GM21786 (cell line): ENCODE measurements at regions not wholly inside any gene's neighbourhood (a gene's known extent, or its start where the extent isn't known, plus 50 kb on each side); places are given as distances from the start of the nearest gene placed in this dataset.
"Not testable (repeated sequence)": the region's sequence is repeated elsewhere in the genome, so short reads cannot be mapped to it uniquely, and the experiment has no call there.

Experiments
- ATAC-seq: cut with Tn5 transposase; IDR thresholded peaks from one replicate; pipeline ENCODE4 v1.9.1; 2021; ENCODE audit not compliant: unreplicated experiment

DNA sequence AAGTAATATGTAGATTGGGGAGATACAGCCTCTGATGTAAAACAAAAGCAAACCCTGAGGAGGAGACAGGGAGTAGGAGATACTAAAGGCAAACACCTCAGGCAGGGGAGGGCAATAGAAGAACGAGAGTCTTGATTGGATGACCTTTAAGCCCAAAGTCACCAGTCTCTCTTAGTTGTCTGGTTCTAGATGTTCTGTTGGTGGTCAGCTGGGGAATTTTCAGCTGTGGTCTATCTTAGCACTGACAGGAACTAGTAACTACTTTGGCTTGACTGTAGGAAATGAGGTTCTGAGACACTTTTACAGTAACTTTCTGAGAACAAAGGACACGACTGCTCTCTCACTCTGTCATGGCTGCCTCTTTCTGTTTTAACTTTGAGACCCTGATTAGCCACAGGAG, 290.7 kb upstream of the MIR17HG start:
- peak; percentile 90 for ATAC-seq

DNA sequence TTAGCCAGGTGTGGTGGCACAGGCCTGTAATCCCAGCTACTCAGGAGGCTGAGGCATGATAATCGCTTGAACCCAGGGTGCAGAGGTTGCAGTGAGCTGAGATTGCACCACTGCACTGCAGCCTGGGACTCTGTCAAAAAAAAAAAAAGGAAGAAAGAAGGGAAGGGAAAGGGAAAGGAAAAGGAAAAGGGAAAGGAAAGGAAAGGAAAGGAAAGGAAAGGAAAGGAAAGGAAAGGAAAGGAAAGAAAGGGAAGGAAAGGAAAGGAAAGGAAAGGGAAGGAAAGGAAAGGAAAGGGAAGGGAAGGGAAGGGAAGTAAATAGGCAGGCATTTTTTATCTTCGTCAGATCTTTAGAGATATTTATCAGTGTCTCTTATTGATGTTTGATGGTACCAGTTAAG, 290.0 kb upstream of the MIR17HG start:
- not testable (repeated sequence) for ATAC-seq

DNA sequence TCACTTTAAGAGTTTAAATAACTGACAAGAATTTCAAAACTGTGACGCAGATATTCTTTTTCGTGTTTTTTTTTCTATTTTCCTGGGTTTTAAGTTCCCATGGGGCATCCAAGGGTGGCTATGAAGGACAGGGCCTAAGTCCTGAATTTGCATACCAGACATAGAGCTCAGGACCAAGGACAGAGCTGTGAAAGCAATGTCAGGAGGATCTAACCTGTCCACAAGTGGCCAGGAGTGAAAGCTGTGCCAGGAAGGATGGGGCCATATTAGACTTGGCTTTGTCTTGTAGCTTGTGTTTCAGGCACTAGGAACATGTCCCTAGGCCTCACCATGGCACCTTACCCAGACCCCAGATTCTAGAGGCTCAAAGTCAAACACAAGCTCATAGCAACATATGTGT, 289.4 kb upstream of the MIR17HG start:
- ATAC-seq, result no peak

DNA sequence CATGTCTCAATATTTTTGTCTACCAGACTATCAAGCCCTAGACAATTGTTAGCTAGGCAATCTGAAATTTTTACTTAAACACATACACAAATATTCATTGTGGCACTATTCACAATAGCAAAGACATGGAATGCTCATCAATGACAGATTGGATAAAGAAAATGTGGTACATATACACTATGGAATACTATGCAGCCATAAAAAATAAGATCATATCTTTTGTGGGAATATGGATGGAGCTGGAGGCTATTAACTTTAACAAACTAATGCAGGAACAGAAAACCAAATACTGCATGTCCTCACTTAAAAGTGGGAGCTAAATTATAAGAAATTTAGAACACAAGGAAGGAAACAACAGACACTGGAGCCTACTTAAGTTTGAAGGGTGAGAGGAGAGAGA, 288.6 kb upstream of the MIR17HG start:
- no peak for ATAC-seq

DNA sequence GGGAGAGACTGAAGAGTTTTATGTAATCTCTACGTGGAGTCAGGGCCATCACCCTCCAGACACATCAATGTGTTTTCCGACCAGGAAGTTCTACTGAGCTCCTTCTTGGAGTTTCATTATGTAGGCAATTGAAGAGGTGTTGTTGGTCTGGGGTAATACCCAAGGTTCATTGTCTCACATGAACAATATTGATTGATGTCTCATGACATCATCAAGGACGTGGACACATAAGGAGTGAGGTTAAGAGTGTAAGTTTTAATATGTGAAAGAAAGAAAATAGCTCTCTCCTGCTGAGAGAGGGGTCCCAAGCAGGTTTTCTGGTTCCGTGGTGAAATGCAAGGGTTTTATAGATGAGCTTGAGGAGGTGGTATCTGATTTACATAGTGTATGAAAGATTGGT, 280.7 kb upstream of the MIR17HG start:
- no peak for ATAC-seq

DNA sequence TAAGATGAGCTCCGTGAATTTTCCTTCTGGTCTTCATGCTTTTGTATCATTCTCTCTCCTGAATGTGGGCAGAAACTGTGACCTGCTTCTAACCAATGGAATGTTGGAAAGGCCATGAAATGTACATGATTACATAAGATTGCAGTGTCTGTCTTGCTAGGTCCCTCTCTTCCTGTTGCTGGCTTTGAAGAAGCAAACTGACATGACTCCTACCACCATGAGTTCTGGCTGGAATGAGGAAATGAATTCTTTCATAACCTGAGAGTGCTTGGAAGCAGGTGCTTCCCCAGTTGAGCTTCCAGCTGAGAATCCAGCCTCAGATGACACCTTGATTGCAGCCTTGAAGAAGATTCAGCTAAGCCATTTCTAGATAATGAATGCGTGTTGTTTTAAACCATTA, 275.0 kb upstream of the MIR17HG start:
- no peak for ATAC-seq

DNA sequence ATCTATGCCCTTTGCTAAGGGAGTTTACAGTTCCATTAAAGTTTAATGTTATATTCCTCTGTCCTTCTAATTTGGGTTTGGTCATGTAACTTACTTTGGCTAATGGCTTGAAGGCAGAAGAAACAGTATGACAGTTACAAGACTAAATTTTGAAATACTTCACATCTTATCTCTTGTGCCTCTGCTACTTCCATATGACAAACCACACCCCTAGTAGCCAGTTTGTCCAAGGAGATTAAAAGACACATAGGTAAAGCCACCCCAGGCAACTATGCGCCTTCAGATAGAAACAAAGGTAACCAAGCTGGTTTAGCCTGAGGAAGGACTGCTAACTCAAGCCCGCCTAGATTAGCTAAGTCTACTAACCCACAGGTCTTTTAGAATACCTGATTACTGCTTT, 273.4 kb upstream of the MIR17HG start:
- no peak for ATAC-seq

DNA sequence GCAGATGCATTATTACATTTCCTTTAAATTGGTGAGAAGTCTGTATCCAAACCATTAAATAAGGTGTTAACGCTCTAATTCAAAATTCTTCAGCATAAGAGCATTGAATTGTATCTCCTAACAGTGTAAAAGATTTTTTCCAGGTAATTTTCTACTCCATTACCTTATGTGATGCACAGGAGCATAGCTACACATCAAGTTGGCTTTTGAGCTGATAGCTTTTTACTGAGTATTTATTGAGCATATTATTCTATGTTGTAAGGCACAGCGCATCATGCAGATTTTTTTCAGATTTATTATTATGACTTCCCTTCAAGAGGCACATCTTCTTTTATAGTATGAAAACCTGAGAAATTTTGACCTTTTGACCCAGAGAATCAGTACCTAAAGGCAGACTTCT, 270.7 kb upstream of the MIR17HG start:
- ATAC-seq, result no peak

DNA sequence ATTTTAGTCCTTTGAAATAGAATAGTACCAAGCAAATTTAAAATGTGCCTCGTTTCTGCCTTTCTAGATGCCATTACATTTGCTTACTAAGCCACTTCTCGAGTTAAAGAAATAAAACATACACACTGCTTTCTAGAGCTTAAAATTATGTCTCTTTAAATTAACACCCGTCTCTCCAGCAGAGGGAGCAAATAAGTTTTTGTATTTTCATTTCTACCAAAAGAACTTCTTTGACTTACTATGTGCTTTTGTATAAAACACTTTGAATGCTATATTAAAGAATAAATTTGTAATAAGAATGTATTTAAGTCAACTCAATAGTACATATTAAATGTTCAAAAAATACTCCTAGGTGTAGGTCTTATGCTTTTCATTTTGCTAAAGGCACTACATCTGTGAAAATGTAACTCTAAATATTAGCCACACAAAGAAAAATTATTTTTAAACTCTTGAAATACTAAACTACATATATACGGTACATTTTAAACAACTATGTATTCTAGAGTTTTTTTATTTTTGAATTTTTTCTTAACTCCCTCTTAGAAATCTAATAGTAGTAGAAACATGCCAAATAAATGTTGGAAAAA, 269.3 kb upstream of the MIR17HG start:
- no peak for ATAC-seq

DNA sequence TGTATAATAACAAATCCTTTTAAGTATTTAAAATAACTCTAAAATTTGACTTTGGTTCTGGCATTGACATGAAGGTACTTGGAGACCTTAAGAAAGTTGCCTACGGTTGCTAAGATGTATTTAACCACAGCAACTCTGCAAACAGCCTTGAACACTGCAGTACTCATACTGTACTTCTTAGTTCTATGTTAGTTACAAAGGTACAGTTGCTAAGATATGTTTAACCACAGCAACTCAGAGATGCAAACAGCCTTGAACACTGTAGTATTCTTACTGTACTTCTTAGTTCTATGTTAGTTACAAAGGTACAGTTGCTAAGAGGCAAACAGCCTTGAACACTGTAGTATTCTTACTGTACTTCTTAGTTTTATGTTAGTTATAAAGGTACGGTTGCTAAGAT, 268.3 kb upstream of the MIR17HG start:
- ATAC-seq, result no peak

DNA sequence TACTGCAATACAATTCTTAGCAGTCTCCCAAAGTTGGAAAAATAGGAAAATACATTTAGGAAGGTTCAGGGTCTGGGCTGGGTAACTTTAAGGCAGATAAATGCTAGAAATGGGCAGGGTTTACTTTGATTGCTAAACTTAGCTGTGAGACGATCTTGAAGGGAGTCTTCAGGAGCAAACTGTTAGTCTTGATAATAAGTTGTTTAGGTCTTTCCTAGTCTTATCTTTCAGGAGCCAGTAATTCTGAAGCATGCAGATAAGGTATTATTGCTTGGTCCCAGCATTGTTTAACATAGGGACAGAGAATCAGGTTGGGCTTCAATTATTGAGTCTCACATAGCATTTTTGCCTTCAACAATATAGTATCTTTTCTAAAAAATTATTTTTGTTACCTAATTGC, 262.4 kb upstream of the MIR17HG start:
- ATAC-seq, result no peak

DNA sequence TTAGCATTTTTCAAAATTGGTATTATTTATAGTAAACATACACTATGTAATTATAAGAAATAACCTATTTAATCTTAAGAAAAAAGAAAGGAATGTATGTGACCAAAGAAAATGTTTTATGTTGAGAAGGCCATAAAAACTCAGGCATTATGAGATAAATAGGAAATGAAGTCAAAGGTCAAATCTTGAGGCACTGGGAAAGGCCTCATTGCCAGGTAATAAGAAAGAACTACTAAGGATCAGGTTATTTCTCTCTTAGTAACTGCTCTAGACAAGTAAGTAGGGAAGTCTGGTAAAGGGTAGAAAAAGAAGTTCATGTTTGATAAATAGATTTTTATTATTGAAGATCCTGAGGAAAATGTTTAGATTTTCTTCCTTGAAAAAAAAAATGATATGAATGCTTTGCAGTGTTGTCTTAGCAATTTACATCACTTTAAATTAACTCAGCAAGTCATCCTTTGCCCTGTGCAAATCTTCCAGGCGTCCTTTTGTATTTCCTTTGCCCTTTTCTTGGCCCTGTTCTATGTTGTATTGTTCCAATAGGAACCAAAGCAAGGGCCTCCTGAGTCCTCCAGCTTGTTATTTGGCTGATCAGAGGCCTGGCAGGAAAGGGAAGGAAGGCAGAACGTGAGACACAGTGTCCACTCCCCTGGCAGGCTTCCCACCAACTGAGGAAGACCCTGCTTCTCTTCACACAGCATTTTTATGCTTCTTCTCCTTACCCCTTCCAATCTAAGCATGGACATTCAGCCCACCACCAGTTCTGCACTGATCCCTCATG, 260.4 kb upstream of the MIR17HG start:
- no peak for ATAC-seq

DNA sequence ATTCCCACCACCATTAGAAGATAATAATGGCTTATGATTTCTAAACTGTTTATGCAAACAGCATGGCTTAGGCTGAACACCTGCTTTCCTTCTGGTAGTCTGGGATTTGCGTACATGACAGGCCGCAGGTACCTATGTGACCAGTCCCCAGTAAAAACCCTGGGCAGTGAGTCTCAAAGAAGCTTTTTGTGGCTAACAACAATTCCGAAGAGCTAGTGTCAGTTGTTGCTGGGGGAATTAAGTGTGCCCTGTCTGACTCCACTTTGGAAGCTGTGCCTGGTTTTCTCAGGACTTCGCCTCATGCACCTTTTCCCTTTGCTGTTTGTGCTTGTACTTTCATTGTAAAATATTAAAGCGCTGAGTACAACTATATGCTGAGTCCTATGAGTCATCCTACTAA, 250.2 kb upstream of the MIR17HG start:
- no peak for ATAC-seq

DNA sequence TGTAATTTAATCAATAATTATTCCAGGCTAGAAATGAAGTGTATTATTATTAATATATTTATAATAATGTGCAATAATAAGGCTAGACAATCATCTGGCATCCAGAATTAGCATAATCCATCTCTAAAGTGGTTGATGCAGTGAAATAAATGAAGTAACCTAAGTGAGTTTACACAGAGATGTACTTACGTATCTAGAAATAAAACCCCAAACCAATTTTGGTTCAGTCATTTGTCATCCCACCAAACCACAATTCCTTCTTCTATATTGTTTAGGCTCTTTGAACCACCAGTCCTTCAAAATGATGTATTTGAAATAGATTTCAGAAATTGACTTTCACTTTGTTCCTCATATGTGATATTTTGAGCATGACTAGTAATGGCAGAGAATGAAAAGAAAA, 247.6 kb upstream of the MIR17HG start:
- no peak for ATAC-seq

DNA sequence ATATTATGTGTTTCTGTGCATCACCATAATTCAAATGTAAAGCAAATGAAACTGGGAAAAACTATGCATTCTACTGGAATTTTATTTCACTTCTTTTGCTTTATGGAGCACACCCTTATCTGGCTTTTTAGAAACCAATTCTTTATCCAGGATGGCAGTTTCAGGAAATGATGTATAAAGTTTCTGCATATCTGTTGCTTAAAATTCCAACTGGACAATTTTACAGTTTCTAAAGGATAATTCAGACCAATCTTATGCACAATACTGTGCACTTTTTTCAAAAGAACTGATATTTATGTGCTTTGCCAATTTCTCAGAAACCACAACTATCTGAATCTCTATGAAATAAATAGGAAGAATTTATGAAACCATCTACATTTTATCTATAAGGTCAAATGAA, 246.5 kb upstream of the MIR17HG start:
- ATAC-seq, result no peak

DNA sequence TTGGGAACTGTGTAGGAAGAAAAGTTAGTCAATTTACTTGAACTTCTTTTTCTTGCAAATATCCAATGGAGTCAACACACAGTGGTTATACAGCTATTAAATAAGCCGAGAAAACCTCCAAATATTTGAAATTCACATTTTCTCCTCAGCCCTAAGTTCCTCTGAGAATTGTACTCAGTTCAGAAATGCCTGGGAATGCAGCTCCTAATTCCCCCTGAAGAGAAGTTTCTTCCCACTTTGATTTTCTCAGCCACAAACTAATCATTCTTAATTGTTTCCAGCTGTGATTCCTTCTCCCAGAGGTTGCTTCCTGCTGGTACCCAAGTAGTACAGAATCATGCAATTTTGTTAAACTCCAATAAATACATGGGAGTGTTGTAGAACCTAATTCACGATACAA, 246.1 kb upstream of the MIR17HG start:
- no peak for ATAC-seq

DNA sequence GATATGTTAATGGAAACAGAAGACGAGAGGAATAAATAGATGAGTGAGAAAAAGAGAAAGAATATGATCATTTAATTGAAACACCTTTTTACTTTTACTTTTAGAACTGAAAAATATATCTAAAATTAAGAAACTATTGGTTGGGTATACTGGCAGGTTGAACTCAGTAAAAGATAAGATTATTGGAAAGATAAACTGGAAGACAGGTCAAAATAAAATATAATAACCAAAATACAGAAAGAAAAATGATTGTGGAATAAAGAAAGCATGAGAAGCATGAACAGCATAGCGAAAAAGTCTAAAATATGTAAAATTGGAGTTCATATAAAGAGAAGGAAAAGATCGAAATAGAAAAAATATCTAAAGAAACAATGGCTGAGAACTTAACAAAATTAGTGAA, 242.2 kb upstream of the MIR17HG start:
- ATAC-seq, result no peak

DNA sequence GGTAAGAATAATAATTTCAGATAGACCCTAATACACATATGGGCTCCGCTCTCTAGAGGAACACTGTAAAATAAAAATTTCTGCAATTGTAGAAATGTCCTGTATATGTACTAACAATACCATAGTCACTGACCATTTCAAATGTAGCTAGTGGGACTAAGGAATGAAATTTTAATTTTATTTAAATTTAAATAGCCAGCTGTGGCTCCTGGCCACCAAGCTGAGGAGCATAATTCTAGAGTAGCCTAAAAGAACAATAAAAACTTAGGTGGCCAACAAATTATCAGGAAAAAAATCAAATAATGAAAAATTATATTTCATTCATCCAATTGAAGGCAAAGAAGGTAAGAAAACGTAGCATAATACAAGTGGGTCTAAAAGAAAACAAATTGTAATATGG, 240.9 kb upstream of the MIR17HG start:
- no peak for ATAC-seq

DNA sequence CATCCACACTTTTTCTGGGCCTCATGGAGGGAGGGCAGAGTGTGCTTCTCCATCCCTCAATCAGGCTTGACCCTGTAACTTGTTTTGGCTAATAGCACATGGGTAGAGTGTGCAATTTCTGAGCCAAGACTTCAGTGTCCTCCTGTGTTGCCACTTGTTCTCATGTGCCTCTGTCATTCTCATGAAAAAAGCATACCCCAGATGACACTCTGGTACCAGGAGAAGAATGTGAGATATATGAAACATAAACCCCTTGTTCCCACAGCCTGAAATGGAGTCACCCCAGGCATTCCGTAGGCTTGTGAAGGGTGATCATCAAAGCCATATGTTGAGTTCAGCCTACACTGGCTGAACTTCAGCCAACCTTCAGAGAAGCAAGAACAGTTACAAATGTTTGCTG, 239.2 kb upstream of the MIR17HG start:
- no peak for ATAC-seq

DNA sequence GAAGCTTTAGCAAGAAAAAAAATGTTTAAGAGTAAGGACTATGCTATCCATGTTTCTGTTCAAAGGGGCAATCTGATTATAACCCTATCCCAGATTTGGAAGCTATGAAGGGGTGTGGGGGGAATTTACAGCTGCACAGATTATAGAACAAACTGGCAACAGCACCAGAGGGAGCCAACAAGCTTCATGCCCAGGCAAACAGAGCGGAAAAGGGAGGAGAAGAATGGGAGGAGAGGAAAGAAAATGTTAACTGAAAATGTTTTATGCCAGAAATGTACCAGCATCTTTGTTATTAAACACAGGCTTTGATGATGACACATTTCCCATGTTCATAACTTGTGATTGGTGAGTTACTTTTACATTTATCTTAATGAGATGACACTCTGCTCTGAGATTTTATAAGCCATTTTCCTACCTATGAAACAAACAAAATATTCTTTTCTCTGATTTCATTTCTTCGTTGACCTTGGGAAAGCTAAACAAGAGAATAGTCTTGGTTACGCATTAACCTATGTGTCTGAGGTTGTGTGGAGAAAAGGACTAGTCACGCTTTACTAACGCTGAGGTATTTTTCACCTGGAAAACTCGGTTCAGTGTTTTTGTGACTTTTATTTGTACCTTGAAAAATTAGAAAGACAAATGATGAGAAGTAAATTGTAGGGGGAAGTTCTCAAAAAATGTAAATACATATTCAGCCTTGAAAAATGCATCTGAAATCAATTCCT, 235.8 kb upstream of the MIR17HG start:
- no peak for ATAC-seq

DNA sequence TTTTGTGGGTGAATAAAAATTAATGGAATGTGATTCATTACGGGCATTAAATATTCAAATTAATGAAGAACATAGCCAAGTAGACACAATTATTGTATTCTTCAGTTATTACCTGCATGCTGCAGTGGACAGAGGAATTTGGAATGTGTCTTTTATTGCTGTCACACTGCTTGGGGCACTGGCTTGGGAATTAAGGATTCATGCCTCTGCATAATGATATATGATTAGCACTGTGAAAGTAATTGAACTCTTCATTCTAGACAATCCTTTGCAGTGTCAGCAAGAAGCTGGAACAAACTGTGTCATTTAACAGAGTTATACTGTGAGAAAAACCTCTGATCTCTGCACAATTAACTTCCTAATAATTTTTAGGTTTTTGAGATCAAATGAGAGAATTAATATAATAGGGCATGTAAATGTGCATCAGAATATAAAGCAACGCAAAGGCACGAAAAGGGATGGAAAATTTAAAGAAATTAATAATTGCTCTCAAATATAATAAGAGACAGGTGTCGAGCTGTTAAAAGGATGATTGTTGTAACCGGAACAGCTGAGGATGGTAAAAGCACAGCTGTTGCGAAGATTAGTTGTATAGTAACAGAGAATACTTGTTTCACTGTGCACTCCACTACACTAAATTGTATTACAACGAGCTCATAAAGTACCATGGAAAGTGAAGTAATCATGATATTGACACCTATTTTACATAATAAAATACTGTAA, 235.1 kb upstream of the MIR17HG start:
- ATAC-seq, result no peak

DNA sequence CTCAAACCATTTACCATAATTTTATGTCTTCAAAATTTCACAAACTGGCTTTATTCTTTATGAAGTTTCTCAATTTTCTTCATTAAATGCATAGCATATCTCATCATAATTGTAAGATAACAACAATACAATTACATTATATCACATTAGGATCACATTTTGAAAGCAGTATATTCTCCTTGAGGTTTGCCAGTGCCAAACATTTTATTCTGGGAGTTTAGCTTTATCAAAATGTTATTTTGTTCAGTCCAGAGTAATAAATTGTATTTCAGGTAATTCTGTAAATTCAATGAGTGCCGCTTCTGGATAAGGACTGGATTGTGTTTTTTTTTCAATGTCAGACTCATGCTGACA, 234.6 kb upstream of the MIR17HG start:
- no peak for ATAC-seq
